MM.1S (cell line): ENCODE measurements at regions not wholly inside any gene's neighbourhood (a gene's known extent, or its start where the extent isn't known, plus 50 kb on each side); places are given as distances from the start of the nearest gene placed in this dataset.

Experiments used
- CTCF ChIP-seq: fragments of 300-600 bp; sonication (generic); IDR thresholded peaks from 2 replicates; pipeline ENCODE4 v1.5.1; 2016; ENCODE audit warnings: antibody characterized with exemption, low read length, mixed read lengths
- EZH2 ChIP-seq: fragments of 300-600 bp; sonication (generic); optimal IDR thresholded peaks from 2 replicates; pipeline ENCODE3; 2017; ENCODE audit warnings: low read depth, mild to moderate bottlenecking, antibody characterized with exemption, low read length, mixed read lengths
- EZH2phosphoT487 ChIP-seq: fragments of 300-600 bp; sonication (generic); IDR thresholded peaks from 2 replicates; pipeline ENCODE4 v1.6.1; 2018; ENCODE audit warnings: antibody characterized with exemption, low read length

DNA sequence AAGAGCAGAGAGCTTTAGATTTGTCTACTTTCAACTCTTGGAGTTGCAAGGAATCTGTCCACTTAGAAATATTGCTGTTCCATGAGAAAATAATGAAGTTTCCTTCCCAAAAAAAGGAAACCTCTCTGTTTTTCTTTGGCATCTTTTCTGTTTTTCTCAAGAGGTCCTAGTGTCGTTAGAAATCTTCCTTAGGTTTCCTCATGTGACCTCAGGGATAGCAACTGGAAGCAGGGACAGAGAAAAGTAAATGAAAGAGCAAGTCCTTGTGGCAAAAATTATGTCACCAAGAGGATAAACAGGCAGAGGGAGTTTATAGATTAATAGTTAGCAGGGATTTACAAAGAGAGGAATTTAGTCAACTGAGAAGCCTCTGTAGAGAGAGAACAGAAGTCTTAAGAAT is 478.4 kb upstream of the ADGRL3 start:
- TF ChIP-seq CTCF (no peak), EZH2 (no peak), EZH2phosphoT487 (no peak)
